HG03439 (cell line): ENCODE measurements at regions not wholly inside any gene's neighbourhood (a gene's known extent, or its start where the extent isn't known, plus 50 kb on each side); places are given as distances from the start of the nearest gene placed in this dataset.

Source experiments
- ATAC-seq: cut with Tn5 transposase; IDR thresholded peaks from one replicate; pipeline ENCODE4 v1.9.1; 2021; ENCODE audit warnings: mild to moderate bottlenecking, moderate library complexity; ENCODE audit not compliant: unreplicated experiment

DNA sequence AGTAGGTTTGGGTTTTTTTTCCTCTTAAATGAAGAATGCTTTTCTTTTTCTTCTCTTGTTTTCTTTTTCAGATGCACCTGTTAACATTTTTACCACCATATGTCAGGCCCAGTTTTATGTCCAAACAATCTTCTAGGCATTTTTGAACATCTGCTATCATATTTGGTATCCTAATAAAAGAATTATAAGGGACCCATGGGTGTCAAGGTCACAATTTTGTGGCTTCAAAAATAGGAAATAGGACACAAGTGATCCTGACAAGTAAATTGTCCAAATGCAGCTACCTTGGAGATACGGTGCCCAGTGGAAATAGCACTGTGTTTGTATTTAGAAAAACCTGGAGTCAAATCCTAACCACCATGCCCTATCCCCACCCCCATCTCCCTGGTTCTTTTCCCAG is 270.3 kb downstream of the MZT1 start:
- ATAC-seq: no peak

DNA sequence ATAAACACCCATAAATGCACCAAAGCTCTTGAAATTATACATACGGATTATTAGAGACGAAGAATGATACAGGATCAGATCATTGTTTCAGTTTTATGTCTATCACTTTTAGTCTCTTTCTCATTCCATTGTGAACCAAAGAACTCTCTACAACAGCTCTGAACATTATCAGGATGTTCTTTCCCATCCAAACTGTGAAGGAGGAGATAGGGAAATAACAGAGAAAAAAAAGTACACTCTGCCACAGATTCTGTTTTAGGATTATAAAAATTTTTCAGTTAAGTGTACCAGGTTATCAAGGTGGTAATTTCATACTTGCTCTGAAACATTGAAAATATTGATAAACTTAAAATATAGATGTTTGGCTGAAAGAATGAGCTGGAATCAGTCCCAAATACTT is 270.9 kb downstream of the MZT1 start:
- no peak for ATAC-seq

DNA sequence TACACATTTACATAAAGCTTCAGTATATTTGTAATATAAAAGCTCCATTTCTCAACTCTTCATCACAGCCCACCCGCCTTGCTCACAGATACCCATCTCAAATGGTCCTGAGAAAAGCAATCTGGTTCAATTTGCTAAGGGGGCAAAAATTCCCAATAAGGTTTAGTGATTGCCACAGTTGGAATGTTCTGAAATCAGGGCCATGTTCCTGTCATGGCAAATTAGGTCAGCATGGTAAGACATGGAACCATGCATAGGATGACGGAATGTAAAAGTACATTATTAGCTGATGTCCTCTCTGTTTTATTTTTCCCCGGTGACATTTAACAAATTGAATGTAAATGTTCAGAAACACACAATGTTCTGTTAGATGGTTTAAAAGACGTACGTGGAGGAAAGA is 274.3 kb downstream of the MZT1 start:
- no peak for ATAC-seq

DNA sequence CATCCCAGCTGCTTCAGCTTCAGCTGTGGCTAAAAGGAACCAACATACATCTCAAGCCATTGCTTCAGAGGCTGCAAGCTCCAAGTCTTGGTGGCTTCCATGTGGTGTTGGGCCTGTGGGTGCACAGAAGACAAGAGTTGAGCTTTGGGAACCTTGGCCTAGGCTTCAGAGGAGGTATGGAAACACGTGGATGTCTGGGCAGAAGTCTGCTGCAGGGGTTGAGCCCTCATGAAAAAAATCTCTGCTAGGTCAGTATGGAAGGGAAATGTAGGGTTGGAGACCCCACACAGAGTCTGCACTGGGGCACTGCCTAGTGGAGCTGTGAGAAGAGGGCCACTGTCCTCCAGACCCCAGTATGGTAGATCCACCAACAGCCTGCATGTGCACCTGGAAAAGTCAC is 279.3 kb downstream of the MZT1 start:
- no peak for ATAC-seq

DNA sequence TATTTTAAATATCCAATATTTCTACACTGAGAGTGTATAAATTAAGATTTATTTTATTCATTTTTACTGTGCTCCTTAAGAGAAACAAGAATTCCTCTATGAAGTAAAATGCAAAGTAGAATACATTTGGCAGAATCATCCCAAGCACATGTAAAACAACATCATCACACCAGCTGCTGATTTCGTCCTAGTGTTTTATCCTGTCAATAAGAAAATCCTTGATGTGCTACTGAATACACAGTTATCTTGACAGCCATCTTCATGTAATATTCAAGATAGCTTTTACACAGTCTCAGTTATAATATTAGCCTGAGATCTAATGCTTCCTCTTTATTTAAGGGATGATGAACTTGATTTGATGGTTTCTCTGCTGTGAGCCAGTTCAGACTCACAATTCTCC is 282.4 kb downstream of the MZT1 start:
- no peak for ATAC-seq

DNA sequence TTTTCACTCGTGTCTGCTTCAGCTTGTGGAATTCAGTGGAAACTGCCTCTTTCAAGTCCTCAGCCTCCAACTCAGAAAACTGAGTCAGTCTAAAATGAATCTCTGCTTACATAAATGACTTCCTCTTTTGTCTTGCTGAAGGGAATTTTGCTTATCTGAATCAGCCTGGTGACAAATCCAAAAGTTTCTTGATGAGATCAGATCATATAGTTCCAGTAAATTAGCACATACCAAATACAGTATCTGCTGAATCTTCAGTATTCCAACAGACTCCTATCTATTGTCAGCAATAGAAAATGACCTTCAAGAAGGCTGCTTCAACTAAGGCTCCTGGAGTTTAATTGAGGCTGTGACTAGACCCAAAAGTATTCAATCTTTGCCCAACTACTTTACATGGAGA is 290.0 kb downstream of the MZT1 start:
- no peak for ATAC-seq

DNA sequence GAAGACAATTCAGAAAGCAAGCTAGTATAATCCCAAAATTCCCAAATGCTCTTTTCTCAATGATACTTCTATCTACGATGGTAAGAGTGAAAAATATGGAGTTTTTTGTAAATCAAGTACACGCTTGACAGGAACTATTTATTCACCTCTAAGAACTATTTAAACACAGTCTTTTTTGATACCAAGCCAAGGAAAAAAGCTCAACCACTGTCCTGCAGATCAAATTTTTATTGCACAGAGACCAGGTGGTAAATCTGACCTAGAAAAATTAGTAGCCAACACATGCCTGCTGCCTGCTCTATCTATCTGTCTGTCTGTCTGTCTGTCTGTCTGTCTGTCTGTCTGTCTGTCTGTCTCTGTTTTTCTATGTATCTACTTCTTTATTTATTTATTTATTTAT is 292.2 kb downstream of the MZT1 start:
- no peak for ATAC-seq

DNA sequence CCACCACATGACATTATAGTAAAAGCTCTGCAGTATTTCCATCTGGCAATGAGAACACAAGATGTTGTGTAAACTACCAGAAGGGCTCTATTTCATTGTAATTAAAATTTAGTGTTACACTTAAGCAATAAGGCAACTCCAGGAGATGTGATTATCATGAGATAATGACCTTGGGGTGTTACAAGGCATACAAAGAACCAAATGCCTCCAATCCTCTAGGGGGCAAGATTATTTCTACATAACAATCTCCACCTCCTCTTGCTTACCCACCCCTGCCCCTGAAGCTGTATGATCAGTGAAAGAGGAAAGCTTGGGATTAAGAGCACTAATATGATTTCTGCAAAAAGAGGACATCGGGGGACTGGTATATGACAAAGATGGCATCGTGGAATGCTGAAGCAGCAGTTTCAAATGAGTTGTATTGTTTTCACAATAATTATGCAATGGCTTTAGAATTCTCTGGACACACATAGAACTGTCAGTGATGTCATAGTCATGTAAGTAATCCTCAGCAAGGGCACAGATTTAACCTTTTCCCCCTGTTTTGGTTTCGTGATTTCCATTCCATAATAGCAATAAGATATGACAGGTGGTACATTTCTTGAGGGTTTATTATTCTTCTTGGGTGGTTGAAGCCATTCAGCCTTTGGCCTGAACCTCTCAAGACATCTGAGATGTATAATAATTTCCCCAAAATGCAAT is 295.3 kb downstream of the MZT1 start:
- no peak for ATAC-seq

DNA sequence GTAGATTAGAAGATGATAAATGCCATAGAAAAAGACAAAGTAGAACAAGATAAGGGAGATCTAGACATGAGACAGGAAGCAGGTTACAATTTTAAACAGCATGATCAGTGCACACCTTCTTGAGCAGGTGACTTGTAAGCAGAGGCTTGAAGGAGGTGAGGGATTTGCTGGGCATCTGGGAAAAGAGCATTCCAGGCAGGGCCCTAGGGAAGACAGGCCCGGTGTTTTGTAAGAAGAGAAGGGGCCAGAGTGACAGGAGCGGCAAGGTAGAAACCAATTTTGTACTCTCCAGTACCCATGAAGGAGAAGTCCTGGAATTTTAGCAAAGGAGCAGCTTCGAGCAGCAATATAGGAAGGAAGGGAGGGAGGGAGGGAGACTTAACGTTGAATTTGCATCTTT is 296.5 kb downstream of the MZT1 start:
- no peak for ATAC-seq

DNA sequence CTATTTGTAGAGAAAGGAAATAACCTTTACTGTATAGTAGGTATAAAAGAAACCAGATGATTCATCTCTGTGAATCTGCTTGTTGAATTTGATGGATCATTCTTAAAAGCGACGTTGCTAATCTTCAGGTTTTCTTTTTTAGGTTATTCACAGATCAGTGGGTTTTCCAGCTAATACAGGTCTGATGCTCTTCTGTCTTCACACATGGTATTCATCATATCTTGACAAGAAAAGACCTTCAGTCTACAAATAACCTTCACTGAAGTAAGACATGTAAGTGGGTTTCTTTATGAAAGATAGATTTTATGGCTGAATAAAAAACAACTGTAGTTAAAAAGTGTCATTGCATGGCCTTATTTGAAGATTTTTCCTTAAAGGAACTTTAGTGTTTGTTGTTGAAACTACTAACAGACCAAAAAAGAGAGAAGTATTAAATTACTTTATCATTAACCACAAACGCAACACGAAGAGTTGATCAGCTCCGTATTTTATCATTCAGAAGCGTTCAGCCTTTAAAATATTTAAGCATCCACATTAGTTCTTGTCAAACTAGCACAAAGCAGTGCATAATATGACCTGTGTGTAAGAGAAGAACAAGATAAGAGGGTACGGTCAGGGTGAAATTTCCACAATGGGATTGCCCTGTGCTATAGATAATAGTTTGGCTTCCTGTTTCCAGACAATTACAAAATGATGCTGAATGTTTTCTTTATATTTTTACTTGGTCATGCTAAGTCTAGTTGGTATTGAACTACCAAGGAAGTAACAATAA is 299.5 kb downstream of the MZT1 start:
- no peak for ATAC-seq

DNA sequence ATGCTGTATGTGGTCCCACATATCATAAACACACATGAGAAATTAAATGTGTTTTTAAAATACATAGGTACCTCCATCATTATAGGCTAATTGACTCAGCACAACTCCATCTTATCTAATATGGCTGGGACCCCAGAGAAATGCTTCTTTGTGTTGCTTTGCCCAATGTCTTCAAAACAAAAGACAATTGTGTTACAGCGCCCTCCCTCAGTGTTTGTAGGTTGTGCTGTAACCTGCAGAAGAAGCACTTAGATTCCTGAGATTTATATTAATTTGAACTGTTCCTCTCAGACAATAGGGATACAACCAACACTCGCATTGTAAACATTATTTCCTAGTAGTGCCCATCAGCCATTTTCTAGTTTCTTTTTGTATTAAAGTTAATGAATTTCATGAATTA is 303.4 kb downstream of the MZT1 start:
- no peak for ATAC-seq

DNA sequence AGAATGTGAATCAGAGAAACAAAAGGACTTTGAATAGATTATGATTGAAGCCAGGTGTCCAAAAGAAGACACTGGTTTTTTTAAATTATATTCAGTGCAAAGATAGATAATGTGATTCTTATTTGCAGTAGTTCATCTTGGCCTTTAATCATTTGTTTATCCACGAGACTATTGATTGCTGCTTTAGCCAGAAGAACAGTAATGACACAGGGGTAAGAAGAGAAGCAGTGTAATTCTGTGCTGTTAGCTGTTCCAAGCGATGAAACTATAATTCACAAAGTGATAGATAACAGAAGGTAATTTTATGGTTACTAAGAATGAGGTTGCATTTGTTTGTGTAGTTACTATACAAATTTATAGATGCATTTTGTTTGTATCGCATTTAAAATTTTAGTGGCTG is 311.6 kb downstream of the MZT1 start:
- no peak for ATAC-seq

DNA sequence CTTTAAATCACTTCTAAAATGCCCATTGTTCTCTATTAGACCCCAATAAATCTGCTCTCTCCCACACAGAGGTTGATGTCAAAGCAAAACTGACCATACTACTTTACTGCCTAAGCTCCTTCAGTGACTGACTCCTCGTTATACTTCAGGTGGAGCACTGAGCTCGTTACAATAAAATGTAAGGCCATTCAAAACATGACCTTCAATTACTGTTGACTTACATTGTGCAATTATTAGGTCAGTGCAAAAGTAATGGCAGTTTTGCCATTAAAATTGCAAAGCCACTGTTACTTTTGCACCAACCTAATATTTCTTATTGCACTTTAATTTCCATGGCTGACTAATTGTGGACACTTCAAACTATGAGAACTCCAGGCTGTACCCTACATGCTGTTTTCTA is 314.9 kb downstream of the MZT1 start:
- ATAC-seq: no peak

DNA sequence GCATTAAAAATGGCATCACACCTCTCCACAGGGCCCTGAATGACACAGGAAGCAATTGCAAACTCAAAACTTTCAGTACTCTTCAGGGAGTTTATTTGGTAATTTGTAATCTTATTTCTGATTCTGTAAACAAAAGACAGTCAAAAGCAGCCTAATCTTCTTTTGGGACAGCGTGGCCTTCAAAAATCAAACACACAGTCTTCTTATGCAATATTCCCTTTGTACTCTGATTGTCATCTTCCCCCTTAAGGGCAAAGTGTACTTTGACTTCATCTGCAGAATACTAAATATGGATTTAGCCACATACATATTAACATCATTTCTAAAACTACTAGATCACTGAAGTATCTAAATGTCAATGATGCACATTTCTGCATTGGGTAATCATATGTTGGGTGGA is 322.0 kb downstream of the MZT1 start:
- ATAC-seq: no peak

DNA sequence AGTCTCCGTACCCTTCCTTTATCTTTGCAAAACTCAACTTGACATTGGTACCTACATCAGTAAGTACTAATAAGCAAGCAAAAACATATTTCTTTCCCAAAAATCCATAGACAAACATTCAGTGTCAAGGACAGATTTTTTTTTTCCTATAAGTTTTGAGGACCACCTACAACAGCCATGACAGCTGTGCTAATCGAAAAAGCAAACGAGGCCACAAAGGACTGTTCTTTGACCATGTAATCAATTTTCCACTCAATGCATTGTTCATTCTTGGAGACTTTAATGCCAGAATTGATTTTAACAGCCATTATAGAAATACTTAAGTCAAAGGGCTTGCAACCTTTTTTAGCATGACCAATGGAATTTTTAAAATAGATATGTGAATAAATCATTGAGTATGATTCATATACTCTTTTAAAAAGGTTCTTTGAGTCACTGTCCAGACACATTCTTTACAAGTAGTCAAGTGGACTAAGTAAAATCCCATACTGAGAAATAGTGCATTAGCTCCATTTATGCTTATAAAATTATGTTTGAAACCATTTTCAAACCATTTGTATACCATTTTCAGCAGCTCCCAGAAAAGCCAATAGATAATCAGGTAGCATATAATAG is 323.9 kb downstream of the MZT1 start:
- ATAC-seq: no peak

DNA sequence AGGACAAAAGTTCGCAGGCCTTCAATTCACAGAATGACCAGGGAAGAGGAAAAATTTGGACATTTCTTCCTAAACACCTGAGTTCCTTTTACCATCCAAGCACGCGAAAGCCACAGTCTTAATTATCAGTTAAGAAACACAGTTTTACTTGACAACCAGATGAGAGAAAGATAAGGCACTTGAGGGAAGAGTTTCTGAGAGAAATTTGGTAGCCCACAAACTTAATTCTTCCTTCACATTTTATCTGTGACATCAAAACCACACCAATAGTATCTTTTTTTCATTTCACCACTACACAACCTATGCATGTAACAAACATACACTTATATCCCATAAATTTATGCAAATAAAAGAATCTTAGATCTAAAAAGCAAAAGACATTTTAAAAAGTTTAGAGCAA is 326.6 kb downstream of the MZT1 start:
- no peak for ATAC-seq

DNA sequence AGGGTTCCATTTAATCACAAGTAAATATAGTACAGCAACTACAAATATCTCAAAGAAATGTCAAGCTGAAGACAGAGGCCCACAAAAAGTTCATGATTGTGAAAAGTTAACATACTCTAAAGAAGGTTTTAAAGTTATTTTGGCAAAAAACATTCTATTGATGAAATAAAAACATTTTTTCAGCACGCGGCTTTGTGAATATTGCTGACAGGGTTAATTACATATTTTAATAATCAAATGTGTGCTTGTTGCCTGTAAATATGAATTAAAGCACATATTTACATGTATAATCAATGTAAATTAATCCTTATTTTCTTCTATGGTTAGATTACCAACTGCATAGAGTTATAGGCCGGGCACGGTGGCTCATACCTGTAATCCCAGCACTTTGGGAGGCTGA is 328.1 kb downstream of the MZT1 start:
- no peak for ATAC-seq

DNA sequence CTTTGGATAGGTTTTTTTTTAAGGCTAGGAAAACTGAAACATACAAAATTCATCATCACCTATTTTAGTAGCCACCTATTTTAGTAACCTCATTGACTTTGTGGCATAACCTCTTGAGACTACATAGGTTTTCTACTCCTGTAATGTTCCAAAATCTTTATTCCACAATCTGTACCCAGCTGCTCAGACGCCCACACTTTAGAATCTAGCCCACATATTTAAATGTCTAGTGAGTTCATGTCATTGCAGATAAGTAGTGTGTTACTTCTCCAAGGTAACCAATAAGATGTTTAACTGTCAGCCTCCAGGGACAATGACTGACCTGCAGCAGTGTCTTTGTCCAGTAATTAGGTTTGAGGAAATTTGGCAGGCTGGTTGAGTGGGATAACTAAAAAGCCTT is 330.2 kb downstream of the MZT1 start:
- no peak for ATAC-seq

DNA sequence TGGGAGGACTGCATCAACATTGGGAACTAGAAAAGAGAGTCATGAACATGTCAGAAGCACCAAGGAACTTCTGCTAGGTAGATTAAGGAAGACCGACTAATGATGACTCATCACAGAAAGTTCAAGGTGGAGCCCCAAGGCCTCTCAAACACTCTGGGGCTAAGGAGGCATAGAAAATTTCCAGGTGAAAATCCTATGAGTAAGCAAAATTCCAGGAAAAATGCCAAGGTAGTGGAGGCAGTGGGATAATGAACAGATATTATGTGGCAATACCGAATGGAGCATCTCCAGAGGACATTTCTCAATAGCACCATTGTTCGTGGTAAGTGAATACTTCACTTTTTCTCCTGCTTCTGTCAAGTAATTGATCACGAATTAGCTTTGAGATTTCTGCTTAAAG is 336.5 kb downstream of the MZT1 start:
- ATAC-seq: no peak

DNA sequence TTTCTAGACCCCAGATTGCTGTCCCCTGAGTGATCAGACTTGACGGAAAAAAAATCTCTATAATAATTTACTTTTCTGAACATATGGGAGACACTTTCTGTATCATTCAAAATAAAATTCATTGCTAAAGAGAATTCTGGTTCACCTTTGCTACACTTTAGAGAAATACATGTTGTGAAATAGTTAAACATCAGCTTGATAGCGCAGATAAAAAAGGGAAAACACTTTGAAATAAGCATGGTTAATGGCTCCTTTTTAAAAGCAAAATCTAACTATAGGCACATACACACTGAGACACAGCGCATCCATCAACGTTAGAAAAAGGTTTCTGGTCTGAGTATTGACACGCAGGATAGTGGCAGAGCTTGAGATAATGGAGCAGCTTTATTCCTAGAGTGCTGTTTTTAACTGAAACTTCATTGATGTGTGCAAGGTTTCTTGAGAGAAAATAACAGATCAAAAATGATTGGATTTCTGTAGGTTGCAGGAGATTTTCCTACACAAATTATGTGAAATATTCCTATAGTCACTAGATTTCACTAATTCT is 341.2 kb downstream of the MZT1 start:
- ATAC-seq: no peak

DNA sequence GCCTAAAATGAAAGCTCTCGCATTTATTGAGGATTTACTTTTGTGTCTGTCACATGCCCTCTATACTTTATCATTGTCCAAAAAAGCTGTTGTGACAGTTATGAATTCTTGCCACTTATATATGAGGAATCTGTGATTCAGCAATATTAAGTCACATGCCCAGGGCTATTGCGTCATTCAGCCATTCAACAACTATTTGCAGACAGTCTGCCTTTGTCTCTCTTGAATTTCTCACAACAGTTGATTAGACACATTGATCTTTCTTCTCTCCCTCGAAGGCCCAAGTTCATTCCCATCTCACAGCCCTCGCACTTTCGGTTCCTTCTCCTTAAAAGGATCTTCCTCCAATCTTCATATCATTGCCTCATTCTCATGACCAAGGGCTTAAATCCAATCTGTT is 342.6 kb downstream of the MZT1 start:
- ATAC-seq: no peak

DNA sequence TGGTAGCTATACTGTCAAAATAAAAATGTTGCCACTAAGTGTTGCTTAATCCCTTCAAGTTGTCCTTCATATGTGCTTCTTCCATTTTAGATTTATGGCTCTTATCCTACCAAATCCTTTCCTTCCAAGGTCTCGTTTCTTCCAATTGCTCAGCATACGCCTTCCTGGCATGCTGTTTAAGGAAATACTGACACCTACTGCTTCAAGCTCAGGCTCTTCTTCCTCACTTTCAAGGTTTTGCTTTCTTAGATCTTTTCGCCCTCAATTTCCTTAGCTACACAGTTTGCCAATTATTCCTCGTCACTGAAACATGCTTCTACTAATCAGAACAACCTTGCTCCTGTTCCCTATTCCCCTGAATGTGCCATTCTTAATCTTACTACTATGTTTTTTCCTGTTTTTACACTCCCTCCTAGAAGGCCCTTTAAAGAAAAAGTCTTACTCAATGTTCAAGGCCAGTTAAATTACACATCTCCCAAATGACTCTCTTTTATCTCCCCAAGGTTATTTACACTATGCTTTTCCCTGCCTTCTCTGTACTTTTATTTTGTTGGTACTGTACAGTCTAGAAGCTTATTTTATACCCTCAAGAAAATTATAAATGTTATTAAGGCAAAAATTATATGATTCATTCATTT is 343.1 kb downstream of the MZT1 start:
- no peak for ATAC-seq
